ENCODE measurements at regions not wholly inside any gene's neighbourhood (a gene's known extent, or its start where the extent isn't known, plus 50 kb on each side); places are given as distances from the start of the nearest gene placed in this dataset.

GRCh38 chr2:223147431-223147830, 95.4 kb downstream of the KCNE4 start:
- H4K20me1 ChIP-seq (ENCODE audit: low read length), result no peaks in the 10 kb centered on the region
- no peaks in the 10 kb centered on the region for H3K4me1 ChIP-seq (ENCODE audit: insufficient read depth, low read length)
- no peak overlapping the region for H2AFZ ChIP-seq (ENCODE audit: low read length)
- no peak overlapping the region for H3K4me2 ChIP-seq (ENCODE audit: low read length)
- no TSS peak for BruUV-seq (replicated peaks)
- H3F3A ChIP-seq (ENCODE audit: low read length, unreplicated experiment), result no peaks in the 10 kb centered on the region
- no peak overlapping the region for H3K9ac ChIP-seq (ENCODE audit: low read length)
- H3K9me2 ChIP-seq (replicated peaks; ENCODE audit: low read length), result no peaks in the 10 kb centered on the region
- H3K27me3 ChIP-seq (ENCODE audit: low read length), result peaks cover 69% of the 10 kb centered on the region
- ATAC-seq (no peak), DNase-seq (no peak)
- TF ChIP-seq EZH2 (IDR thresholded peaks at IDR 0.05; ENCODE audit: low read length, unreplicated experiment) (no peak), CTCF (conservative IDR thresholded peaks at IDR 0.05; ENCODE audit: low read depth, low read length) (no peak), EZH2phosphoT487 (IDR thresholded peaks at IDR 0.05; ENCODE audit: borderline replicate concordance, low read length) (no peak)
- H3K36me3 ChIP-seq (ENCODE audit: low read depth, low read length), result no peaks in the 10 kb centered on the region
- intact Hi-C loops (cut with micrococcal nuclease), result no loop called here
- no peaks in the 10 kb centered on the region for H3K79me2 ChIP-seq (ENCODE audit: low read length)
- CTCF ChIA-PET, result no interaction called here
- no peak overlapping the region for H3K4me3 ChIP-seq (ENCODE audit: low read length)
- no peak overlapping the region for H3K27ac ChIP-seq (ENCODE audit: low read length)
- H3K9me3 ChIP-seq (ENCODE audit: low read length), result no peaks in the 10 kb centered on the region
- POLR2A ChIA-PET (ENCODE audit: unreplicated experiment), result no interaction called here

- Histone ChIP-seq H2AFZ (ENCODE audit: low read length) (no peak overlapping the region), H3F3A (ENCODE audit: low read length, unreplicated experiment) (no peaks in the 10 kb centered on the region), H3K27ac (ENCODE audit: low read length) (no peak overlapping the region), H3K9me3 (ENCODE audit: low read length) (no peaks in the 10 kb centered on the region), H3K79me2 (ENCODE audit: low read length) (no peaks in the 10 kb centered on the region), H3K4me3 (ENCODE audit: low read length) (no peak overlapping the region), H3K4me1 (ENCODE audit: insufficient read depth, low read length) (no peaks in the 10 kb centered on the region), H3K4me2 (ENCODE audit: low read length) (no peak overlapping the region), H3K9me2 (replicated peaks; ENCODE audit: low read length) (no peaks in the 10 kb centered on the region), H3K27me3 (ENCODE audit: low read length) (peaks cover 74% of the 10 kb centered on the region), H3K9ac (ENCODE audit: low read length) (no peak overlapping the region), H3K36me3 (ENCODE audit: low read depth, low read length) (no peaks in the 10 kb centered on the region), H4K20me1 (ENCODE audit: low read length) (no peaks in the 10 kb centered on the region)
- intact Hi-C loops (cut with micrococcal nuclease), result no loop called here
- DNase-seq (no peak), ATAC-seq (no peak)
- TF ChIP-seq EZH2phosphoT487 (IDR thresholded peaks at IDR 0.05; ENCODE audit: borderline replicate concordance, low read length), result no peak
- no peak for TF ChIP-seq CTCF (conservative IDR thresholded peaks at IDR 0.05; ENCODE audit: low read depth, low read length)
- TF ChIP-seq EZH2 (IDR thresholded peaks at IDR 0.05; ENCODE audit: low read length, unreplicated experiment), result no peak
- BruUV-seq (replicated peaks), result no TSS peak
- CTCF ChIA-PET, result no interaction called here
- POLR2A ChIA-PET (ENCODE audit: unreplicated experiment), result no interaction called here
Observed at GRCh38 chr2:223148516-223148915, 96.5 kb downstream of the KCNE4 start.

GRCh38 chr2:223155956-223156355, 104.0 kb downstream of the KCNE4 start:
- no peaks in the 10 kb centered on the region for H3K4me1 ChIP-seq (ENCODE audit: insufficient read depth, low read length)

More at GRCh38 chr2:223155956-223156355, 104.0 kb downstream of the KCNE4 start:
- Histone ChIP-seq H4K20me1 (ENCODE audit: low read length) (no peaks in the 10 kb centered on the region), H3K79me2 (ENCODE audit: low read length) (no peaks in the 10 kb centered on the region), H3K9me2 (replicated peaks; ENCODE audit: low read length) (no peaks in the 10 kb centered on the region), H3K27ac (ENCODE audit: low read length) (no peak overlapping the region), H2AFZ (ENCODE audit: low read length) (no peak overlapping the region), H3K9me3 (ENCODE audit: low read length) (no peaks in the 10 kb centered on the region), H3K9ac (ENCODE audit: low read length) (no peak overlapping the region), H3K27me3 (ENCODE audit: low read length) (peaks cover 77% of the 10 kb centered on the region), H3K4me3 (ENCODE audit: low read length) (no peak overlapping the region), H3K36me3 (ENCODE audit: low read depth, low read length) (no peaks in the 10 kb centered on the region), H3K4me2 (ENCODE audit: low read length) (no peak overlapping the region), H3F3A (ENCODE audit: low read length, unreplicated experiment) (no peaks in the 10 kb centered on the region)
- DNase-seq (no peak), ATAC-seq (no peak)
- intact Hi-C loops (cut with micrococcal nuclease), result no loop called here
- no peak for TF ChIP-seq CTCF (conservative IDR thresholded peaks at IDR 0.05; ENCODE audit: low read depth, low read length)
- BruUV-seq (replicated peaks), result no TSS peak
- CTCF ChIA-PET, result no interaction called here
- POLR2A ChIA-PET (ENCODE audit: unreplicated experiment), result no interaction called here

Data from PC-3 (cell line).